Panc1 (cell line): ENCODE measurements at regions not wholly inside any gene's neighbourhood (a gene's known extent, or its start where the extent isn't known, plus 50 kb on each side); places are given as distances from the start of the nearest gene placed in this dataset.

Source experiments
- POLR2AphosphoS5 ChIP-seq: IDR thresholded peaks from 2 replicates; pipeline ENCODE4 v1.6.1; 2012; ENCODE audit warnings: mild to moderate bottlenecking, low read depth, low read length, moderate library complexity
- SIN3A ChIP-seq: IDR thresholded peaks from 2 replicates; pipeline ENCODE4 v1.6.1; 2012; ENCODE audit warnings: low read depth, mild to moderate bottlenecking, low read length, moderate library complexity, borderline replicate concordance; ENCODE audit not compliant: insufficient read depth
- TCF7L2 ChIP-seq: IDR thresholded peaks from 2 replicates; pipeline ENCODE4 v1.6.1; 2011; ENCODE audit warnings: mild to moderate bottlenecking, low read depth, low read length, inconsistent platforms
- TF ChIP-seq, protein P1 (sequence below): fragments of 450-650 bp; IDR thresholded peaks from 2 replicates; pipeline ENCODE4 v1.5.1; 2017; ENCODE audit warnings: mild to moderate bottlenecking
- TF ChIP-seq, protein P2 (sequence below), 2 experiments: IDR thresholded peaks; 2 replicates each; pipeline ENCODE4 v1.6.1; 2011 to 2012; ENCODE audit warnings: low read depth in 2 of 2, control low read depth in 1 of 2, low read length in 1 of 2, mild to moderate bottlenecking in 1 of 2, moderate library complexity in 1 of 2; ENCODE audit not compliant: insufficient read depth in 1 of 2

- TF ChIP-seq, protein P1, sequence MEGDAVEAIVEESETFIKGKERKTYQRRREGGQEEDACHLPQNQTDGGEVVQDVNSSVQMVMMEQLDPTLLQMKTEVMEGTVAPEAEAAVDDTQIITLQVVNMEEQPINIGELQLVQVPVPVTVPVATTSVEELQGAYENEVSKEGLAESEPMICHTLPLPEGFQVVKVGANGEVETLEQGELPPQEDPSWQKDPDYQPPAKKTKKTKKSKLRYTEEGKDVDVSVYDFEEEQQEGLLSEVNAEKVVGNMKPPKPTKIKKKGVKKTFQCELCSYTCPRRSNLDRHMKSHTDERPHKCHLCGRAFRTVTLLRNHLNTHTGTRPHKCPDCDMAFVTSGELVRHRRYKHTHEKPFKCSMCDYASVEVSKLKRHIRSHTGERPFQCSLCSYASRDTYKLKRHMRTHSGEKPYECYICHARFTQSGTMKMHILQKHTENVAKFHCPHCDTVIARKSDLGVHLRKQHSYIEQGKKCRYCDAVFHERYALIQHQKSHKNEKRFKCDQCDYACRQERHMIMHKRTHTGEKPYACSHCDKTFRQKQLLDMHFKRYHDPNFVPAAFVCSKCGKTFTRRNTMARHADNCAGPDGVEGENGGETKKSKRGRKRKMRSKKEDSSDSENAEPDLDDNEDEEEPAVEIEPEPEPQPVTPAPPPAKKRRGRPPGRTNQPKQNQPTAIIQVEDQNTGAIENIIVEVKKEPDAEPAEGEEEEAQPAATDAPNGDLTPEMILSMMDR, result no peak
- TF ChIP-seq POLR2AphosphoS5 (no peak), TCF7L2 (no peak), SIN3A (no peak)
- TF ChIP-seq, protein P2, sequence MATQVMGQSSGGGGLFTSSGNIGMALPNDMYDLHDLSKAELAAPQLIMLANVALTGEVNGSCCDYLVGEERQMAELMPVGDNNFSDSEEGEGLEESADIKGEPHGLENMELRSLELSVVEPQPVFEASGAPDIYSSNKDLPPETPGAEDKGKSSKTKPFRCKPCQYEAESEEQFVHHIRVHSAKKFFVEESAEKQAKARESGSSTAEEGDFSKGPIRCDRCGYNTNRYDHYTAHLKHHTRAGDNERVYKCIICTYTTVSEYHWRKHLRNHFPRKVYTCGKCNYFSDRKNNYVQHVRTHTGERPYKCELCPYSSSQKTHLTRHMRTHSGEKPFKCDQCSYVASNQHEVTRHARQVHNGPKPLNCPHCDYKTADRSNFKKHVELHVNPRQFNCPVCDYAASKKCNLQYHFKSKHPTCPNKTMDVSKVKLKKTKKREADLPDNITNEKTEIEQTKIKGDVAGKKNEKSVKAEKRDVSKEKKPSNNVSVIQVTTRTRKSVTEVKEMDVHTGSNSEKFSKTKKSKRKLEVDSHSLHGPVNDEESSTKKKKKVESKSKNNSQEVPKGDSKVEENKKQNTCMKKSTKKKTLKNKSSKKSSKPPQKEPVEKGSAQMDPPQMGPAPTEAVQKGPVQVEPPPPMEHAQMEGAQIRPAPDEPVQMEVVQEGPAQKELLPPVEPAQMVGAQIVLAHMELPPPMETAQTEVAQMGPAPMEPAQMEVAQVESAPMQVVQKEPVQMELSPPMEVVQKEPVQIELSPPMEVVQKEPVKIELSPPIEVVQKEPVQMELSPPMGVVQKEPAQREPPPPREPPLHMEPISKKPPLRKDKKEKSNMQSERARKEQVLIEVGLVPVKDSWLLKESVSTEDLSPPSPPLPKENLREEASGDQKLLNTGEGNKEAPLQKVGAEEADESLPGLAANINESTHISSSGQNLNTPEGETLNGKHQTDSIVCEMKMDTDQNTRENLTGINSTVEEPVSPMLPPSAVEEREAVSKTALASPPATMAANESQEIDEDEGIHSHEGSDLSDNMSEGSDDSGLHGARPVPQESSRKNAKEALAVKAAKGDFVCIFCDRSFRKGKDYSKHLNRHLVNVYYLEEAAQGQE (IDR thresholded peaks at IDR 0.05; ENCODE audit: insufficient read depth in 1 of 2, low read depth in 2 of 2, low read length in 1 of 2), result no peak
Measured at GRCh38 chr3:154829929-154830328, 250.2 kb upstream of the MME start.
